ENCODE measurements at regions not wholly inside any gene's neighbourhood (a gene's known extent, or its start where the extent isn't known, plus 50 kb on each side); places are given as distances from the start of the nearest gene placed in this dataset.
"Not testable (repeated sequence)": the region's sequence is repeated elsewhere in the genome, so short reads cannot be mapped to it uniquely, and the experiment has no call there.

- no peak for DNase-seq
Measured at GRCh38 chr1:233478611-233479010, 135.3 kb upstream of the KCNK1 start.

- DNase-seq: no peak
Measured at GRCh38 chr1:233479110-233479890, 134.6 kb upstream of the KCNK1 start.

- DNase-seq: no peak
Measured at GRCh38 chr1:233480198-233480597, 133.7 kb upstream of the KCNK1 start.

GRCh38 chr1:233482388-233482787, 131.5 kb upstream of the KCNK1 start:
- no peak for DNase-seq

GRCh38 chr1:233485385-233485784, 128.5 kb upstream of the KCNK1 start:
- DNase-seq: no peak

- DNase-seq: no peak
Measured at GRCh38 chr1:233485809-233486398, 128.0 kb upstream of the KCNK1 start.

- DNase-seq: no peak
Measured at GRCh38 chr1:233487408-233487807, 126.5 kb upstream of the KCNK1 start.

- DNase-seq: no peak
Measured at GRCh38 chr1:233489411-233489810, 124.5 kb upstream of the KCNK1 start.

- peak; percentile 70 for DNase-seq
Measured at GRCh38 chr1:233490488-233490887, 123.4 kb upstream of the KCNK1 start.

GRCh38 chr1:233491953-233492620, 121.8 kb upstream of the KCNK1 start:
- DNase-seq: no peak

GRCh38 chr1:233496993-233497392, 116.9 kb upstream of the KCNK1 start:
- no peak for DNase-seq

- DNase-seq: no peak
Measured at GRCh38 chr1:233497679-233498078, 116.2 kb upstream of the KCNK1 start.

GRCh38 chr1:233500106-233500505, 113.8 kb upstream of the KCNK1 start:
- no peak for DNase-seq

- no peak for DNase-seq
Measured at GRCh38 chr1:233503366-233503954, 110.4 kb upstream of the KCNK1 start.

GRCh38 chr1:233505130-233505529, 108.8 kb upstream of the KCNK1 start:
- DNase-seq: no peak

- not testable (repeated sequence) for DNase-seq
Measured at GRCh38 chr1:233505889-233506288, 108.0 kb upstream of the KCNK1 start.

- no peak for DNase-seq
Measured at GRCh38 chr1:233509526-233509925, 104.4 kb upstream of the KCNK1 start.

GRCh38 chr1:233512538-233512937, 101.4 kb upstream of the KCNK1 start:
- DNase-seq: no peak

GRCh38 chr1:233513431-233513830, 100.5 kb upstream of the KCNK1 start:
- DNase-seq: no peak

- no peak for DNase-seq
Measured at GRCh38 chr1:233514946-233515391, 98.9 kb upstream of the KCNK1 start.

GRCh38 chr1:233516732-233517131, 97.2 kb upstream of the KCNK1 start:
- DNase-seq: no peak

GRCh38 chr1:233518344-233518743, 95.6 kb upstream of the KCNK1 start:
- no peak for DNase-seq

All from NCI-H345 (cell line).